OCI-LY1 (cell line): ENCODE measurements at regions not wholly inside any gene's neighbourhood (a gene's known extent, or its start where the extent isn't known, plus 50 kb on each side); places are given as distances from the start of the nearest gene placed in this dataset.

Experiments
- H2AFZ ChIP-seq: fragments of 200-600 bp; sonication (generic), shearing (Covaris generic); 2 replicates; pipeline ENCODE4 v1.6.0; 2014; ENCODE audit warnings: antibody characterized with exemption, mild to moderate bottlenecking, low read length
- H3F3A ChIP-seq: fragments of 200-600 bp; sonication (generic), shearing (Covaris generic); 2 replicates; pipeline ENCODE4 v1.6.0; 2014; ENCODE audit warnings: mild to moderate bottlenecking, antibody characterized with exemption, low read length, moderate library complexity; ENCODE audit not compliant: insufficient read depth
- H3K27ac ChIP-seq: fragments of 200-600 bp; sonication (generic); 2 replicates; pipeline ENCODE4 v1.5.1; 2014; ENCODE audit warnings: low read length, mixed run types, mild to moderate bottlenecking, low read depth; ENCODE audit not compliant: poor library complexity, severe bottlenecking
- H3K27me3 ChIP-seq: fragments of 200-600 bp; sonication (generic); 2 replicates; pipeline ENCODE4 v1.6.0; 2014; ENCODE audit warnings: antibody characterized with exemption, mild to moderate bottlenecking, low read length, moderate library complexity; ENCODE audit not compliant: insufficient read depth
- H3K36me3 ChIP-seq: fragments of 200-600 bp; sonication (generic); 2 replicates; pipeline ENCODE4 v1.6.1; 2014; ENCODE audit warnings: mild to moderate bottlenecking, antibody characterized with exemption, low read length, moderate library complexity, mixed read lengths; ENCODE audit not compliant: insufficient read depth
- H3K4me1 ChIP-seq: fragments of 200-600 bp; sonication (generic); 2 replicates; pipeline ENCODE4 v1.5.1; 2014; ENCODE audit warnings: mild to moderate bottlenecking, low read length, moderate library complexity; ENCODE audit not compliant: insufficient read depth, severe bottlenecking
- H3K4me2 ChIP-seq: fragments of 200-600 bp; sonication (generic), shearing (Covaris generic); 2 replicates; pipeline ENCODE4 v1.6.1; 2014; ENCODE audit warnings: low read length
- H3K4me3 ChIP-seq: fragments of 200-600 bp; sonication (generic); 2 replicates; pipeline ENCODE4 v1.5.1; 2014; ENCODE audit warnings: low read length, low read depth, mild to moderate bottlenecking, mixed read lengths; ENCODE audit not compliant: poor library complexity, severe bottlenecking
- H3K79me2 ChIP-seq: fragments of 200-600 bp; shearing (Covaris generic); 2 replicates; pipeline ENCODE4 v1.6.1; 2016; ENCODE audit warnings: mixed run types, low read length, mixed read lengths; ENCODE audit not compliant: insufficient read depth
- H3K9ac ChIP-seq: fragments of 200-600 bp; sonication (generic), shearing (Covaris generic); 2 replicates; pipeline ENCODE4 v1.6.1; 2014; ENCODE audit warnings: mild to moderate bottlenecking, low read length, mixed read lengths
- H3K9me2 ChIP-seq: fragments of 200-600 bp; sonication (generic), shearing (Covaris generic); 2 replicates; pipeline ENCODE4 v1.6.1; 2014; ENCODE audit warnings: low read depth, mild to moderate bottlenecking, low read length, mixed read lengths
- H3K9me3 ChIP-seq: fragments of 200-600 bp; shearing (Covaris generic); 2 replicates; pipeline ENCODE4 v1.6.1; 2014; ENCODE audit warnings: low read length, mixed read lengths
- H4K20me1 ChIP-seq: fragments of 200-600 bp; sonication (generic), shearing (Covaris generic); 2 replicates; pipeline ENCODE4 v1.6.0; 2016; ENCODE audit warnings: mild to moderate bottlenecking, low read length; ENCODE audit not compliant: insufficient read depth
- EZH2 ChIP-seq: fragments of 200-600 bp; sonication (generic), shearing (Covaris generic); IDR thresholded peaks from 2 replicates; pipeline ENCODE4 v1.8.0; 2017; ENCODE audit warnings: borderline replicate concordance, mixed run types, mild to moderate bottlenecking, antibody characterized with exemption, low read length, moderate library complexity, mixed read lengths
- TF ChIP-seq, protein P1 (sequence below): fragments of 200-600 bp; sonication (generic), shearing (Covaris generic); IDR thresholded peaks from 2 replicates; pipeline ENCODE4 v1.5.1; 2017; ENCODE audit warnings: mild to moderate bottlenecking, antibody characterized with exemption, low read length, moderate library complexity, mixed read lengths

DNA sequence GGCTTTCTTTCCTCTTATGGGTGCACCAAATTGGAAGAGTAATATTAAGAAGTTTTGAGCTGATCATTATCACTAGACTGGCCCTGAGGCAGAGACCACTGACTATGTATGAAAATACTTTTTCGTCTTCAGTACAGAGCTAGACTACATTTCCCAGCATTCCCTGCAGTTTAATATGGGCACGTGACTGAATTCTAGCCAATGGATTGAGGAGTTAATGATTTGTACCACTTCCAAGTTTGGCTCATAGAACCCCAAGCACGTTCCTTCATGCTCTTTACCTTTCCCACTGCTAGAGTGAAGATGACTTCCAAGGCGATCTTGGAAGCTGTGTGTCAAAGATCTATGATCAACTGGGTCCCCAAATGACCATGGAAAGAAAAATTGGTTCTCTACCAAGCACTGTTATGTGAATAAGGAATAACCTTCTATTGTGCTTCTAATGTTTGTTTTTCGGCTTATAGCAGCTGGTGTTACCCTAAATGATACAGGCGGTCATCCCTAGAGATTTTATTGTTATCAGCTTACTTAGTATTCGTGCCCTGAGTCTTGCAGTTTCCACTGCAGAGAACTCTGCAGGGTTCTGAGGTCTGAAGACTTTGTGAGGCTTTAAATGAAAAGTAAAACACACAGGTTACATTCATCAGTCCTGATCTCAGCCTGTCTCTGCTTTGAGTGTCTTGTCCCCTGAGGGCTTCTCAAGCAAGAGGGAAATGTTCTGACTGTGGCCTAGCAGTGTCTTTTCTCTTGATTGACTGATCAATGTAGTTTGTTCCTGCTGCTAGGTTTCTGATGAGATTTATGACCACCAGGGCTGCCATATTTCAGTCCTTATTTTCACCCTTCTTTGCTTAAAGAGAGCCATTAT is 486.8 kb downstream of the PDCD6IP start:
- H3K9ac ChIP-seq, result no peak overlapping the region
- H3K4me2 ChIP-seq, result no peak overlapping the region
- H3K79me2 ChIP-seq, result no peaks in the 10 kb centered on the region
- no peak overlapping the region for H3K4me3 ChIP-seq
- no peaks in the 10 kb centered on the region for H3K9me3 ChIP-seq
- H3K27me3 ChIP-seq, result no peaks in the 10 kb centered on the region
- TF ChIP-seq, protein P1, sequence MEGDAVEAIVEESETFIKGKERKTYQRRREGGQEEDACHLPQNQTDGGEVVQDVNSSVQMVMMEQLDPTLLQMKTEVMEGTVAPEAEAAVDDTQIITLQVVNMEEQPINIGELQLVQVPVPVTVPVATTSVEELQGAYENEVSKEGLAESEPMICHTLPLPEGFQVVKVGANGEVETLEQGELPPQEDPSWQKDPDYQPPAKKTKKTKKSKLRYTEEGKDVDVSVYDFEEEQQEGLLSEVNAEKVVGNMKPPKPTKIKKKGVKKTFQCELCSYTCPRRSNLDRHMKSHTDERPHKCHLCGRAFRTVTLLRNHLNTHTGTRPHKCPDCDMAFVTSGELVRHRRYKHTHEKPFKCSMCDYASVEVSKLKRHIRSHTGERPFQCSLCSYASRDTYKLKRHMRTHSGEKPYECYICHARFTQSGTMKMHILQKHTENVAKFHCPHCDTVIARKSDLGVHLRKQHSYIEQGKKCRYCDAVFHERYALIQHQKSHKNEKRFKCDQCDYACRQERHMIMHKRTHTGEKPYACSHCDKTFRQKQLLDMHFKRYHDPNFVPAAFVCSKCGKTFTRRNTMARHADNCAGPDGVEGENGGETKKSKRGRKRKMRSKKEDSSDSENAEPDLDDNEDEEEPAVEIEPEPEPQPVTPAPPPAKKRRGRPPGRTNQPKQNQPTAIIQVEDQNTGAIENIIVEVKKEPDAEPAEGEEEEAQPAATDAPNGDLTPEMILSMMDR, result no peak
- TF ChIP-seq EZH2, result no peak
- H3K9me2 ChIP-seq, result no peaks in the 10 kb centered on the region
- H3F3A ChIP-seq, result no peaks in the 10 kb centered on the region
- no peak overlapping the region for H3K27ac ChIP-seq
- no peaks in the 10 kb centered on the region for H4K20me1 ChIP-seq
- no peaks in the 10 kb centered on the region for H3K4me1 ChIP-seq
- H2AFZ ChIP-seq, result no peak overlapping the region
- no peaks in the 10 kb centered on the region for H3K36me3 ChIP-seq

DNA sequence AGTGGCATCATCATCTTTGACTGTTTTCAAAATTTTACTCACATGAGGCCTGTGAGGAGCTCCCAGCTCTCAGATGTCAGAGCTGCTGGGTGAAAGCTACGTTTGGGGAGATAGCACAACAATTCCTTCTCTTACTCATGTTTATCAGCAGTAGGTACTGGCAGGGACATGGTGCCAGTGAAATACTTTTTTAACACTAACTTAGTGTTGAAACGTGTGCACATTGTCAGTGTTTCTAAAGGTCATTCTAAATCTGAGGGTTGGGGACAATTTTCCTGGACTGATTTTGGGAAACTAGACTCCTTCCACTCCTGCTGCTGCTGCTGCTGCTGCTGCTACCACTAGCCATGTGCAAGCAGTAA is 487.4 kb downstream of the PDCD6IP start:
- Histone ChIP-seq H3K27ac (no peak overlapping the region), H3K9me2 (no peaks in the 10 kb centered on the region), H3K4me2 (no peak overlapping the region), H3K4me1 (no peaks in the 10 kb centered on the region), H2AFZ (no peak overlapping the region), H3K36me3 (no peaks in the 10 kb centered on the region), H3K79me2 (no peaks in the 10 kb centered on the region), H3K27me3 (no peaks in the 10 kb centered on the region), H3K4me3 (no peak overlapping the region), H3K9ac (no peak overlapping the region), H3F3A (no peaks in the 10 kb centered on the region), H4K20me1 (no peaks in the 10 kb centered on the region), H3K9me3 (no peaks in the 10 kb centered on the region)
- TF ChIP-seq EZH2, result no peak
- TF ChIP-seq, protein P1, result no peak

DNA sequence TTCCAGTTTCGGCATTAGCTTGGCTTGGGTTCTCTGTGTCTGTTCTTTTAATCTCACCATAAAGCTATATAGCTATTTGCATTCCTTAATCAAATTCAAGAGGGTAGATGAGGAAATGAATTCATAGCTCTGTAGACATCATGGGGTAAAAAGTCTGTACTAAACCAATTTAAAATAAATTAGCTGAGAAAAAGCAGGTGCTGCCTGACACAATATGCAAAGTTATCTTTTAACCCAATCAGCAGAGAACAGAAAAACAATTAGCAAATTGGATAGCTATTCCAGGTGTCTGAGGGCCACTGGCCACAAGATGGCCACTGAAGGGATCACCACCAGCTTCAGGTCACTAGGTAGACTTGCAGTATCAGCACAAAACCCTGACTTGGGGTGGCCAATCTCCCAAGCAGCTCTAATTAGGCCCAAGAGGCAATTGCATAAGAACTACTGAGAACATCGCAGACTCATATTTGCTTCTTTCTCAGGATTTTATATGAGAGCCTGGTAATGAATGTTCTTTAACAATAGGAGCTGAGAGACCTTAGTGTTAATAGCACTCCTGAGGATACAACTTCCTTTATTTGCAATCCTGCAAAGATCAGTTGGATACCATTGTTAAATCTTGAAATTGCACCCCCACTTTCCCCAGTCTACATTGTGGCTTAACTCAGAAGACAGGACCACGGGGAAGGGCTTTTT is 494.3 kb downstream of the PDCD6IP start:
- TF ChIP-seq EZH2, result no peak
- TF ChIP-seq, protein P1, result no peak
- Histone ChIP-seq H3K79me2 (no peaks in the 10 kb centered on the region), H3K4me1 (no peaks in the 10 kb centered on the region), H3K27ac (no peak overlapping the region), H3K27me3 (no peaks in the 10 kb centered on the region), H3K9me3 (no peaks in the 10 kb centered on the region), H2AFZ (no peak overlapping the region), H3K9me2 (no peaks in the 10 kb centered on the region), H3K9ac (no peak overlapping the region), H3F3A (no peaks in the 10 kb centered on the region), H3K4me2 (no peak overlapping the region), H3K36me3 (no peaks in the 10 kb centered on the region), H3K4me3 (no peak overlapping the region), H4K20me1 (no peaks in the 10 kb centered on the region)
